IMR-90 (cell line): ENCODE measurements at regions not wholly inside any gene's neighbourhood (a gene's known extent, or its start where the extent isn't known, plus 50 kb on each side); places are given as distances from the start of the nearest gene placed in this dataset.

Experiments
- ATAC-seq: fragments of 200-7000 bp; cut with Tn5 transposase; 2 replicates; pipeline ENCODE4 v1.9.1; 2020; ENCODE audit warnings: low read depth, mild to moderate bottlenecking, moderate library complexity
- BruUV-seq: library from RNA; stranded (reverse); fragments of 400-500 nt; replicated peaks from 2 replicates; lab custom pipeline; 2021; lab: Mats Ljungman, UMichigan
- CTCF ChIA-PET: fragments of 300-600 bp; formaldehyde crosslinking; extraction: SDS; loops from one replicate; lab custom pipeline; 2021; ENCODE audit warnings: antibody characterized with exemption; lab: Yijun Ruan, JAX
- POLR2A ChIA-PET: fragments of 300-600 bp; sonication (Branson Sonifier 250); formaldehyde crosslinking; loops from one replicate; lab custom pipeline; 2022; ENCODE audit warnings: antibody characterized with exemption; ENCODE audit not compliant: unreplicated experiment; lab: Charles Lee
- DNase-seq: peaks from one replicate; pipeline ENCODE4 v3.0.0; 2013
- H2AFZ ChIP-seq: replicated peaks from 2 replicates; pipeline ENCODE3; 2013; ENCODE audit warnings: low read length, mild to moderate bottlenecking; ENCODE audit not compliant: poor library complexity
- H2AK5ac ChIP-seq: 2 replicates; pipeline ENCODE4 v1.6.1; 2013; ENCODE audit warnings: low read depth, low read length, inconsistent platforms
- H2AK9ac ChIP-seq: replicated peaks from 2 replicates; pipeline ENCODE3; 2013; ENCODE audit warnings: mild to moderate bottlenecking, low read depth, low read length, moderate library complexity; ENCODE audit not compliant: poor library complexity
- H2BK120ac ChIP-seq: 2 replicates; pipeline ENCODE4 v1.6.1; 2013; ENCODE audit warnings: low read depth, low read length, inconsistent platforms
- H2BK15ac ChIP-seq: 3 replicates; pipeline ENCODE4 v1.6.1; 2013; ENCODE audit warnings: low read depth, low read length, inconsistent platforms
- H2BK20ac ChIP-seq: 2 replicates; pipeline ENCODE4 v1.6.1; 2013; ENCODE audit warnings: low read depth, mild to moderate bottlenecking, inconsistent platforms, low read length, moderate library complexity
- H2BK5ac ChIP-seq: 2 replicates; pipeline ENCODE4 v1.6.1; 2013; ENCODE audit warnings: mild to moderate bottlenecking, low read depth, low read length, inconsistent platforms; ENCODE audit not compliant: poor library complexity, severe bottlenecking
- H3K14ac ChIP-seq: replicated peaks from 2 replicates; pipeline ENCODE4 v1.6.1; 2013; ENCODE audit warnings: low read depth, low read length, inconsistent platforms
- H3K18ac ChIP-seq: 2 replicates; pipeline ENCODE4 v1.6.1; 2013; ENCODE audit warnings: low read depth, low read length, control low read depth
- H3K23ac ChIP-seq: 2 replicates; pipeline ENCODE4 v1.6.1; 2013; ENCODE audit warnings: low read depth, low read length, inconsistent platforms
- H3K27ac ChIP-seq: 2 replicates; pipeline ENCODE4 v1.5.1; 2013; ENCODE audit warnings: mild to moderate bottlenecking, control low read depth, low read length; ENCODE audit not compliant: insufficient read depth
- H3K27me3 ChIP-seq: 2 replicates; pipeline ENCODE4 v1.6.1; 2013; ENCODE audit warnings: low read length; ENCODE audit not compliant: control insufficient read depth, insufficient read depth
- H3K36me3 ChIP-seq: 2 replicates; pipeline ENCODE4 v1.6.1; 2013; ENCODE audit warnings: low read length, mixed read lengths; ENCODE audit not compliant: control insufficient read depth, insufficient read depth
- H3K4ac ChIP-seq: 2 replicates; pipeline ENCODE4 v1.6.1; 2013; ENCODE audit warnings: low read depth, low read length, inconsistent platforms
- H3K4me1 ChIP-seq: 2 replicates; pipeline ENCODE4 v1.6.1; 2013; ENCODE audit warnings: low read length, mixed read lengths; ENCODE audit not compliant: control insufficient read depth, insufficient read depth
- H3K4me2 ChIP-seq: 2 replicates; pipeline ENCODE4 v1.6.1; 2013; ENCODE audit warnings: low read depth, mild to moderate bottlenecking, control low read depth, low read length, moderate library complexity
- H3K4me3 ChIP-seq: 2 replicates; pipeline ENCODE4 v1.5.1; 2013; ENCODE audit warnings: low read depth, mild to moderate bottlenecking, control low read depth, low read length, moderate library complexity; ENCODE audit not compliant: insufficient read depth
- H3K56ac ChIP-seq: 2 replicates; pipeline ENCODE4 v1.6.1; 2013; ENCODE audit warnings: low read length, inconsistent platforms; ENCODE audit not compliant: insufficient read depth; ENCODE audit errors: extremely low read depth
- H3K79me1 ChIP-seq, 2 experiments: 2 replicates each; pipeline ENCODE4 v1.6.1; 2013; ENCODE audit warnings: low read length in 2 of 2, inconsistent platforms in 1 of 2, low read depth in 1 of 2
- H3K9ac ChIP-seq: 2 replicates; pipeline ENCODE4 v1.6.1; 2013; ENCODE audit warnings: low read depth, low read length, control low read depth
- H3K9me1 ChIP-seq: 2 replicates; pipeline ENCODE4 v1.6.1; 2013; ENCODE audit warnings: low read length, inconsistent platforms; ENCODE audit not compliant: insufficient read depth
- H3K9me3 ChIP-seq: 2 replicates; pipeline ENCODE4 v1.6.1; 2013; ENCODE audit warnings: low read length; ENCODE audit not compliant: control insufficient read depth, insufficient read depth
- H4K20me1 ChIP-seq: 2 replicates; pipeline ENCODE4 v1.6.1; 2013; ENCODE audit warnings: low read length, inconsistent platforms; ENCODE audit not compliant: insufficient read depth
- H4K5ac ChIP-seq: 2 replicates; pipeline ENCODE4 v1.6.1; 2013; ENCODE audit warnings: mild to moderate bottlenecking, low read depth, low read length, control low read depth
- H4K8ac ChIP-seq, 2 experiments: 2 replicates each; pipeline ENCODE4 v1.6.1; 2013; ENCODE audit warnings: low read depth in 2 of 2, low read length in 2 of 2, control low read depth in 1 of 2, inconsistent platforms in 1 of 2
- H4K91ac ChIP-seq: 2 replicates; pipeline ENCODE4 v1.6.1; 2013; ENCODE audit warnings: low read depth, low read length, inconsistent platforms; ENCODE audit not compliant: insufficient read depth
- BHLHE40 ChIP-seq: fragments of 150-350 bp; IDR thresholded peaks from 2 replicates; pipeline ENCODE4 v1.6.1; 2016; ENCODE audit warnings: mild to moderate bottlenecking, low read depth, low read length
- CHD1 ChIP-seq: IDR thresholded peaks from 2 replicates; pipeline ENCODE4 v1.6.1; 2012; ENCODE audit warnings: low read depth, low read length, improper control_type of control experiment
- CTCF ChIP-seq: conservative IDR thresholded peaks from 2 replicates; pipeline ENCODE4 v1.5.1; 2012; ENCODE audit warnings: mild to moderate bottlenecking, low read depth, low read length, improper control_type of control experiment
- ELK1 ChIP-seq: fragments of 150-350 bp; IDR thresholded peaks from 2 replicates; pipeline ENCODE4 v1.6.1; 2016; ENCODE audit warnings: low read depth, mild to moderate bottlenecking, low read length, moderate library complexity, borderline replicate concordance
- FOS ChIP-seq: fragments of 150-350 bp; IDR thresholded peaks from 2 replicates; pipeline ENCODE4 v1.6.1; 2016; ENCODE audit warnings: low read depth, low read length
- MAFK ChIP-seq: IDR thresholded peaks from 2 replicates; pipeline ENCODE4 v1.6.1; 2012; ENCODE audit warnings: low read depth, low read length, improper control_type of control experiment
- MAZ ChIP-seq: IDR thresholded peaks from 2 replicates; pipeline ENCODE4 v1.6.1; 2012; ENCODE audit warnings: low read depth, mild to moderate bottlenecking, low read length, improper control_type of control experiment, moderate library complexity, borderline replicate concordance
- MXI1 ChIP-seq: IDR thresholded peaks from 2 replicates; pipeline ENCODE4 v1.6.1; 2012; ENCODE audit warnings: low read depth, mild to moderate bottlenecking, low read length, moderate library complexity, borderline replicate concordance
- NFE2L2 ChIP-seq: fragments of 150-350 bp; IDR thresholded peaks from 2 replicates; pipeline ENCODE4 v1.6.1; 2016; ENCODE audit warnings: low read depth, mild to moderate bottlenecking, low read length
- POLR2A ChIP-seq: IDR thresholded peaks from 2 replicates; pipeline ENCODE4 v1.6.1; 2012; ENCODE audit warnings: mild to moderate bottlenecking, low read depth, low read length
- RAD21 ChIP-seq: IDR thresholded peaks from 2 replicates; pipeline ENCODE4 v1.6.1; 2012; ENCODE audit warnings: low read length, improper control_type of control experiment
- RCOR1 ChIP-seq: IDR thresholded peaks from 2 replicates; pipeline ENCODE4 v1.6.1; 2012; ENCODE audit warnings: mild to moderate bottlenecking, low read length, improper control_type of control experiment; ENCODE audit not compliant: insufficient replicate concordance
- SMC3 ChIP-seq: fragments of 150-350 bp; IDR thresholded peaks from 2 replicates; pipeline ENCODE4 v1.6.1; 2016; ENCODE audit warnings: low read depth, mild to moderate bottlenecking, antibody characterized with exemption, low read length, moderate library complexity
- USF2 ChIP-seq: fragments of 150-350 bp; IDR thresholded peaks from 2 replicates; pipeline ENCODE4 v1.6.1; 2017; ENCODE audit warnings: mild to moderate bottlenecking, antibody characterized with exemption, low read length, low read depth
- WGBS, 2 experiments: methylation state at CpG; one replicate each; pipeline versions ENCODE4 v1.1.5 to v1.1.7; 2013; ENCODE audit warnings: missing lambda C conversion rate in 2 of 2; ENCODE audit not compliant: insufficient read length in 1 of 2; ENCODE audit errors: extremely low coverage in 2 of 2; 5-methylcytosine and 5-hydroxymethylcytosine counted together
- dilution Hi-C: fragments of 300-500 bp; cut with HindIII; formaldehyde crosslinking; loops from one replicate; pipeline ENCODE4 v1.14.3; 2018; ENCODE audit warnings: low sequenced_read_pairs; ENCODE audit not compliant: unreplicated experiment
- in situ Hi-C: fragments of 300-500 bp; cut with MboI; formaldehyde crosslinking; loops from 3 replicates; pipeline ENCODE4 v1.14.3; 2019; ENCODE audit warnings: low sequenced_read_pairs, inconsistent platforms, mixed read lengths
- intact Hi-C: fragments of 100-400 bp; cut with micrococcal nuclease; formaldehyde crosslinking; loops from 2 replicates; pipeline ENCODE4 v1.10.0; 2022

- Histone ChIP-seq H2BK120ac (no peak overlapping the region), H3K4me3 (no peak overlapping the region), H3K36me3 (no peaks in the 10 kb centered on the region), H3K14ac (no peak overlapping the region), H3K4me2 (no peak overlapping the region), H2BK5ac (no peak overlapping the region), H3K27ac (no peak overlapping the region), H3K9ac (no peak overlapping the region), H3K23ac (no peak overlapping the region), H3K9me3 (0 out of 2 replicates have a peak, but pooled peaks cover 2% of the 10 kb centered on the region), H4K91ac (no peak overlapping the region), H3K4ac (no peak overlapping the region), H3K4me1 (no peaks in the 10 kb centered on the region), H3K27me3 (no peaks in the 10 kb centered on the region), H3K18ac (no peak overlapping the region), H4K8ac (no peak overlapping the region), H4K5ac (no peak overlapping the region), H4K20me1 (no peaks in the 10 kb centered on the region), H3K79me1 (no peaks in the 10 kb centered on the region), H2AFZ (no peak overlapping the region), H2AK9ac (no peak overlapping the region), H3K56ac (no peak overlapping the region), H2BK20ac (no peak overlapping the region), H2AK5ac (no peak overlapping the region), H2BK15ac (no peak overlapping the region), H3K9me1 (no peaks in the 10 kb centered on the region)
- ATAC-seq (no peak), DNase-seq (no peak)
- TF ChIP-seq USF2 (no peak), MXI1 (no peak), FOS (no peak), POLR2A (no peak), ELK1 (no peak), CHD1 (no peak), MAZ (no peak), BHLHE40 (no peak), NFE2L2 (no peak), MAFK (no peak), CTCF (no peak), SMC3 (no peak), RCOR1 (no peak), RAD21 (no peak)
- POLR2A ChIA-PET: no interaction called here
- in situ Hi-C loops (no loop called here), intact Hi-C loops (no loop called here), dilution Hi-C loops (no loop called here)
- no TSS peak for BruUV-seq
- CTCF ChIA-PET: no interaction called here
- 60% methylated on average over 1 of the region's 6 CpGs; no CpG with 5 or more reads in 1 of the 2 experiments for whole genome bisulfite sequencing, 2 experiments
Measured at GRCh38 chr2:160884056-160884455, 276.2 kb upstream of the TANK start.
